MM.1S (cell line): ENCODE measurements at regions not wholly inside any gene's neighbourhood (a gene's known extent, or its start where the extent isn't known, plus 50 kb on each side); places are given as distances from the start of the nearest gene placed in this dataset.

Experiments
- DNase-seq: peaks from one replicate; pipeline ENCODE4 v3.0.0-alpha.2; 2015
- H2AFZ ChIP-seq: fragments of 300-600 bp; sonication (generic); 2 replicates; pipeline ENCODE4 v1.6.0; 2016; ENCODE audit warnings: antibody characterized with exemption, low read length
- H3F3A ChIP-seq: fragments of 300-600 bp; sonication (generic); 2 replicates; pipeline ENCODE4 v1.6.1; 2016; ENCODE audit warnings: mild to moderate bottlenecking, antibody characterized with exemption, low read length, moderate library complexity, mixed read lengths; ENCODE audit not compliant: insufficient read depth
- H3K27ac ChIP-seq: fragments of 300-600 bp; sonication (generic); 2 replicates; pipeline ENCODE4 v1.5.1; 2016; ENCODE audit warnings: mild to moderate bottlenecking, low read length
- H3K27me3 ChIP-seq: fragments of 300-600 bp; sonication (generic); replicated peaks from 2 replicates; pipeline ENCODE4 v1.6.0; 2016; ENCODE audit warnings: low read length; ENCODE audit not compliant: insufficient read depth
- H3K36me3 ChIP-seq: fragments of 300-600 bp; sonication (generic); replicated peaks from 2 replicates; pipeline ENCODE4 v1.6.1; 2016; ENCODE audit warnings: mild to moderate bottlenecking, low read length, mixed read lengths; ENCODE audit not compliant: insufficient read depth
- H3K4me1 ChIP-seq: fragments of 300-600 bp; sonication (generic); 2 replicates; pipeline ENCODE4 v1.6.1; 2016; ENCODE audit warnings: low read length, mixed read lengths
- H3K4me2 ChIP-seq: fragments of 300-600 bp; sonication (generic); 2 replicates; pipeline ENCODE4 v1.6.0; 2016; ENCODE audit warnings: low read depth, low read length
- H3K4me3 ChIP-seq: fragments of 300-600 bp; sonication (generic); 2 replicates; pipeline ENCODE4 v1.5.1; 2016; ENCODE audit warnings: low read length, mixed read lengths
- H3K79me2 ChIP-seq: fragments of 300-600 bp; sonication (generic); 2 replicates; pipeline ENCODE4 v1.6.1; 2016; ENCODE audit warnings: mixed run types, low read length, mixed read lengths
- H3K9ac ChIP-seq: fragments of 300-600 bp; sonication (generic); 2 replicates; pipeline ENCODE4 v1.6.1; 2016; ENCODE audit warnings: low read length, mixed read lengths
- H3K9me2 ChIP-seq: fragments of 300-600 bp; sonication (generic); replicated peaks from 2 replicates; pipeline ENCODE4 v1.6.1; 2016; ENCODE audit warnings: mild to moderate bottlenecking, low read length, mixed read lengths; ENCODE audit not compliant: insufficient read depth
- H3K9me3 ChIP-seq: fragments of 300-600 bp; sonication (generic); replicated peaks from 2 replicates; pipeline ENCODE4 v1.6.1; 2016; ENCODE audit warnings: mild to moderate bottlenecking, low read length, mixed read lengths; ENCODE audit not compliant: insufficient read depth
- H4K20me1 ChIP-seq: fragments of 300-600 bp; sonication (generic); 2 replicates; pipeline ENCODE4 v1.6.1; 2016; ENCODE audit warnings: mild to moderate bottlenecking, low read length, moderate library complexity, mixed read lengths; ENCODE audit not compliant: insufficient read depth
- CTCF ChIP-seq: fragments of 300-600 bp; sonication (generic); IDR thresholded peaks from 2 replicates; pipeline ENCODE4 v1.5.1; 2016; ENCODE audit warnings: antibody characterized with exemption, low read length, mixed read lengths
- EZH2 ChIP-seq: fragments of 300-600 bp; sonication (generic); optimal IDR thresholded peaks from 2 replicates; pipeline ENCODE3; 2017; ENCODE audit warnings: low read depth, mild to moderate bottlenecking, antibody characterized with exemption, low read length, mixed read lengths
- EZH2phosphoT487 ChIP-seq: fragments of 300-600 bp; sonication (generic); IDR thresholded peaks from 2 replicates; pipeline ENCODE4 v1.6.1; 2018; ENCODE audit warnings: antibody characterized with exemption, low read length

GRCh38 chr16:26365161-26365940, 673.6 kb downstream of the HS3ST4 start:
- Histone ChIP-seq H3K4me2 (no peak overlapping the region), H3K79me2 (no peaks in the 10 kb centered on the region), H3K4me1 (no peaks in the 10 kb centered on the region), H3K27me3 (no peaks in the 10 kb centered on the region), H3K9ac (no peak overlapping the region), H3K9me2 (no peaks in the 10 kb centered on the region), H3K4me3 (no peak overlapping the region), H3F3A (no peaks in the 10 kb centered on the region), H3K9me3 (no peaks in the 10 kb centered on the region; the same call in 1 of the 2 replicates), H3K27ac (no peak overlapping the region), H4K20me1 (no peaks in the 10 kb centered on the region), H2AFZ (no peak overlapping the region), H3K36me3 (no peaks in the 10 kb centered on the region)
- DNase-seq, result no peak
- TF ChIP-seq EZH2 (no peak), EZH2phosphoT487 (no peak), CTCF (no peak)

DNA sequence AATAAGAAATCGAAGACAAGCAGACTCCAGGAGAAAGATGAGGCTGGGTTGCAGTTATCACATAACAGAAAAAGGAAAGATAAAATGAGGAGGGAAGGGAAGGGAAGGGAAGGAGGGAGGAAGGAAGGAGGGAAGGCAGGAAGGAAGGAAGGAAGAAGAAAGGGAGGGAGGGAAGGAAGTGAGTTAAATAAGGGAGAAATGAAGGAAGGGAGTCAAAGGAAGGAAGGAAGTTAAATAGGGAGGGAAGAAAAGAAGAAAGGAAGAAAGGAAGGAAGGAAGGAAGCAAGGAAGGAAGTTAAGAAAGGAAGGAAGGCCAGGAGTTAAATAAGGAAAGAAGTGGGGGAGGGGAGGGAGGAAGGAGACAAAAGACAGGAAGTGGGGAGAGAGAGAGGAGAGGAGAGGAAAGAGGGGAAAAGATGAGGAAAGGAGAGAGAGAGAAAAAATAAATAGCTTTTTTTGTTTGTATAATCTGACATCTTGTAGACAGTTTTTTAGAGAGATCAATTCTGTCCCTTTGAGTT, 679.6 kb downstream of the HS3ST4 start:
- Histone ChIP-seq H3K36me3 (no peaks in the 10 kb centered on the region), H3K9ac (no peak overlapping the region), H4K20me1 (no peaks in the 10 kb centered on the region), H3K9me3 (no peaks in the 10 kb centered on the region; the same call in 1 of the 2 replicates), H3K4me3 (no peak overlapping the region), H3K9me2 (no peaks in the 10 kb centered on the region), H3K79me2 (no peaks in the 10 kb centered on the region), H3F3A (no peaks in the 10 kb centered on the region), H3K4me1 (no peaks in the 10 kb centered on the region), H3K4me2 (no peak overlapping the region), H2AFZ (no peak overlapping the region), H3K27ac (no peak overlapping the region), H3K27me3 (no peaks in the 10 kb centered on the region)
- DNase-seq, result no peak
- TF ChIP-seq EZH2 (no peak), CTCF (no peak), EZH2phosphoT487 (no peak)

- H3K4me2 ChIP-seq, result no peak overlapping the region
- H4K20me1 ChIP-seq, result no peaks in the 10 kb centered on the region
- no peaks in the 10 kb centered on the region for H3K27me3 ChIP-seq
- no peaks in the 10 kb centered on the region for H3K9me2 ChIP-seq
- no peak for DNase-seq
- H2AFZ ChIP-seq, result no peak overlapping the region
- H3K79me2 ChIP-seq, result no peaks in the 10 kb centered on the region
- no peaks in the 10 kb centered on the region for H3K4me1 ChIP-seq
- no peak overlapping the region for H3K4me3 ChIP-seq
- no peak overlapping the region for H3K9ac ChIP-seq
- H3K27ac ChIP-seq, result no peak overlapping the region
- no peaks in the 10 kb centered on the region for H3F3A ChIP-seq
- H3K36me3 ChIP-seq, result no peaks in the 10 kb centered on the region
- H3K9me3 ChIP-seq, result no peaks in the 10 kb centered on the region
- no peak for TF ChIP-seq CTCF
Measured at GRCh38 chr16:26374279-26374925, 682.6 kb downstream of the HS3ST4 start.
